HG03045 (cell line): ENCODE measurements at regions not wholly inside any gene's neighbourhood (a gene's known extent, or its start where the extent isn't known, plus 50 kb on each side); places are given as distances from the start of the nearest gene placed in this dataset.

Source experiments
- ATAC-seq: cut with Tn5 transposase; IDR thresholded peaks from one replicate; pipeline ENCODE4 v1.9.1; 2021; ENCODE audit warnings: mild to moderate bottlenecking, moderate library complexity; ENCODE audit not compliant: unreplicated experiment

GRCh38 chr13:73939071-73939380 is 195.2 kb downstream of the KLF12 start:
- no peak for ATAC-seq

GRCh38 chr13:73938372-73939070 is 195.7 kb downstream of the KLF12 start:
- no peak for ATAC-seq

GRCh38 chr13:73937441-73937840 is 196.8 kb downstream of the KLF12 start:
- no peak for ATAC-seq

- ATAC-seq = no peak
These were observed 198.2 kb downstream of the KLF12 start for GRCh38 chr13:73935991-73936390.

DNA sequence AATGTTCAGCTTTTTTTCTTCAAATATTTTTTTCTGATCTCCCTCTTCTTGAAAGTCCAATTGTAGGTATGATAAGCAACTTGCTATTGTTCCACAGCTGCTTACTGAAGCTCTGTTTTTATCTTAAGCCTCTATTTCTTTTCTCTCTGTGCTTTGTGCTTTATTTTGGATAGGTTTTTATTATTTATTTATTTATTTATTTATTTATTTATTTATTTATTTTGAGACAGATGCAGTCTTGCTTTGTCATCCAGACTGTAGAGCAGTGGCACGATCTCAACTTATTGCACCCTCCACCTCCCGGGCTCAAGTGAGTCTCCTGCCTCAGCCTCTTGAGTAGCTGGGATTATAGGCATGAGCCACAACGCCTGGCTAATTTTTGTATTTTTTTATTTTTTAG is 199.4 kb downstream of the KLF12 start:
- no peak for ATAC-seq

- no peak for ATAC-seq
These were observed 200.0 kb downstream of the KLF12 start for GRCh38 chr13:73934215-73934641.

GRCh38 chr13:73933795-73934194 is 200.4 kb downstream of the KLF12 start:
- ATAC-seq = no peak

DNA sequence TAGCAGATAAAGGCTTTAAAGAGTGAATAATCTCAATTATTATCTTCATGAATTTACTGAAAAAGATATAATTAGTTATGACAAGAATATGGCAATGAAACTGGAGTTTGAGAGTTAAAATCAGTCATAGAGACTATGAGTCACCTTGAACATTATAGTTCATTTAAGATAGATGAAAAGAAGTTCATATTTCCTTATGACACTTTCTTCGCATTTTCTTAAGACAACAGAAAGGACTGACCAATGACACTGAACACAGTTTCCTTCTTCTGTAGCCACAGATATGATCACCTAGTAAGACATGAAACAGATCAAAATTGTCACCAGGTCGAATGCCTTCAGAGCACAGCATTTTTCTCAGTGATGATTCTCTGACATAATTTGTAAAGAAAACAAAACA is 202.1 kb downstream of the KLF12 start:
- ATAC-seq = no peak

GRCh38 chr13:73929287-73929932 is 204.8 kb downstream of the KLF12 start:
- no peak for ATAC-seq

- ATAC-seq = peak; percentile 70
These were observed 209.6 kb downstream of the KLF12 start for GRCh38 chr13:73924607-73925006.

DNA sequence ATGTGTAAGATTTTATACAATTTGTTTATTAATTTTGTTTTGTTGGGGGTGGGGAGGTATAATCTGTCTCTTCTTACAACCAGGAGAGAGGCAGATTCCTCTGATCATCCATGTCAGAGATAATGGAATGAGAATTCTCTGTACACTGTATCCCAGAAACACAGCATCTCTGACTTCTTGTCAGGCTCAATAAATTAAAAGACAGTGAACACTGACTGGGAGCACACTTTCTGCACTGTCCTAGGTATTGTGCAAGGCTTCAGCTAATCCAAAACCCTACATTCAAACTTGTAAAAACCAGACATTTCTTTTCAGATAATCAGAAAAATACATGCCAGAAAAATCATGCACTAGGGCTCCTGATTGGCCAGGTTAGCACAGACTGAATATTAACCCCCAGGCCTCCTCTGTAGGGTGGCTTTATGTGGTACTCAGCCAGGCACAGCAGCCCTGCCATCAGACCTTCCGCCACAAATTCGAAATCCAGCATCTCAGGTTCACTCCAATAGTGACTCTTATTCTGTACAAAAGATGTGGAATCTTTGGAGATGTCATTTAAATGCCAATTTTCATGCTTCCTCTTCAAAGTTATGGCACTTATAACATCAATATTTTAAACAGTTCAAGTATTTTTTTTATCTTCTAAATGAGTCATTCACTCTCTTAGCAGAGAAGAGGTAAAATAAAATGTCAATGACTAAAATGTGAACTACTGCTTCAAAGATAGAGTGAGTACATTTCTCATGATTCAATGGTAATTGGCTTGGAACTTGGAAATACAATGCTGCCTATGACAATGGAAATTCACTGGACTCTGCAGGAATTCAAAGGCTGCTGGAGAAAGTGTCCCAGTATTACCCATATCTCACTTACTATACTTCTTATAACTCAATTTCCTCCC is 211.5 kb downstream of the KLF12 start:
- no peak for ATAC-seq

- ATAC-seq = no peak
These were observed 215.5 kb downstream of the KLF12 start for GRCh38 chr13:73918691-73919090.

- no peak for ATAC-seq
These were observed 220.3 kb downstream of the KLF12 start for GRCh38 chr13:73913751-73914518.

GRCh38 chr13:73913079-73913740 is 221.0 kb downstream of the KLF12 start:
- peak; percentile 64 for ATAC-seq

DNA sequence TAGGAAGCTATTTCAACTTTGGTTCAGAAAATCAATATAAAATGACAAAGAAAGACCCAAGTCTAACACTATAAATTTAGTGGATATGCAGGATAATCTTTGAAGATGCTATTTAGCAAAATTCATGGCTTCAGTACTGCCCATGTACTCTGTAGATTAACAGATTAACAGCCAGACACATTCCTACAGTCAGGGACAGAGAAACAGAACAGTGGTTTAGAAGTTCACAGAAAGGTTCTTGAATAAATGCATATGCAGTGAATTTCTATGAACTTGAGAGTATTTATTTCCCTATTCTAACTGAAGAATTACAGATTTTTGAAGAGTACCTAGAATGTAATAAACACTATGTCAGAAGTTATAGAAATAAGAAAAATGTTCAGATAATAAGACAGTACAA is 222.8 kb downstream of the KLF12 start:
- ATAC-seq = no peak

GRCh38 chr13:73910733-73911132 is 223.5 kb downstream of the KLF12 start:
- ATAC-seq = no peak

- no peak for ATAC-seq
These were observed 225.4 kb downstream of the KLF12 start for GRCh38 chr13:73908809-73909208.

GRCh38 chr13:73904625-73905024 is 229.6 kb downstream of the KLF12 start:
- ATAC-seq = no peak

DNA sequence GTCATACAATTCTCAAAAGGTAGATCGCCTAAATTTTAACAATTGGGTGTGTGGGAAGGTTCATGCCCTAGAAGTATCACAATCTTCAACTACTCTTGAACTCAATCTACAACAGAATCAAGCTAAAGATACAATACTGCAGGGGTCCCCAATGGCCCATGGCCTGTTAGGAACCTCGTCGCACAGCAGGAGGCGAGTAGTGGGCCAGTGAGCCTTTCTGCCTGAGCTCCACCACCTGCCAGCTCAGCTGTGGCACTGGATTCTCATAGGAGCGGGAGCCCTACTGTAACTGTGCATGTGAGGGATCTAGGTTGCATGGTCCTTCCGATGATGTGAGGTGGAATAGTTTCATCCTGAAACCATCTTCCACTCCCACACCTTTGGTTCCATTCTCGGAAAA is 230.6 kb downstream of the KLF12 start:
- ATAC-seq = no peak

DNA sequence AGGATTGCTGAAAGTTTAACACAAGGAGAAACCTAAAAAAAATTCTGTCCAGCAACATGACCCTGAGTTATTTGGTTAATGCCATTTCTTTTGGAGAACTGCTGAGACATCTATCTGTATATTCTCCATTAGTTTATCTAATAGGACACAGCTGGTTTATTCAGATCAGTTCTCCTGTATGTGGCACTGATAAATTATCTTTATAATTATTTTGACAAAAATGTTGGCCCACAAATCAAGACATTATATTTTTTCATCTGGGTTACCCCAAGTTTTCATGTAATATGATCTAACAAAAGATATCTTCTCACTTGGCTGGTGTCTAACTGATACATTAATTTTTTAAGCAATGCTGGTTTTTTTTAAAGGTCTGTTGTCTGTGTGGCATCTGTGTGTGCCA is 231.4 kb downstream of the KLF12 start:
- no peak for ATAC-seq

GRCh38 chr13:73902296-73902695 is 231.9 kb downstream of the KLF12 start:
- no peak for ATAC-seq
